GM18873 (cell line): ENCODE measurements at regions not wholly inside any gene's neighbourhood (a gene's known extent, or its start where the extent isn't known, plus 50 kb on each side); places are given as distances from the start of the nearest gene placed in this dataset.

Source experiments
- ATAC-seq: cut with Tn5 transposase; IDR thresholded peaks from one replicate; pipeline ENCODE4 v1.9.1; 2021; ENCODE audit warnings: mild to moderate bottlenecking, moderate library complexity, moderate number of reproducible peaks; ENCODE audit not compliant: unreplicated experiment, low FRiP score

DNA sequence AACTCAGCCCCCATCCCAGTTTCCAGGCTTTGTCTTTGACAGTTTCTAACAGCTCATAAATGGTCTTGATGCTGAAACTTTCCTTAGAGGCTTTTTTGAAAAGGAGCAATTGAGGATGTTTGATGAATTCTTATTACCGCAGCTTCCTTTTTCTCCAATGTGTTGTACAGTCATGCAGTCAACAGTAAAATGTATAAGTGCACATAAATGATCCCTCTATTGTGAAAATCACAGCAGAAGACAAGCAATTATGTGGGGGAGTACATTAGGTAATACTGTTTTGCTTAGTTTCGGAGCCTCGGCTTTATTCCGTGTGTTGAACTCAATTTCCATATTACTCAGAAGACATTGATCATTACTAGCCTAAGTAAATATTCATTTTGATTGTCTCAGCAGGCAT, 673.7 kb downstream of the CDH8 start:
- ATAC-seq, result no peak

DNA sequence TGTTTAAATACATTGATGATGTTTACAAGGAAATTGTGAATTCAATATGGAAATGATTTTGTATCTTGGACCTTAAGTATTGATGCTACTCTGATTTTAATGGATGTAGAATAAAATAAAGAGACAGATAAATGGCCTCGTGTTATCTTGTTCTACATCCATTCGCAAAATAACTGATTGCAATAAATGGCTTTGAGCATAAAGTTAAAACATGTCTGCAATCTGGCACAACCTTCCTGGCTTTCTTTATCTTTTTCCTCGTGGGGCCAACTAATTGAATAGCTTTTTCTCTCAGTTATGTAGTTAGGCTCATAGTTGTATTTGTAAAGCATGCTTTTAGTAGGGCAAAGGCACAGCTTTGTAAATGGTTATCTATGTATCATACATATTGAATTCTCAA, 691.4 kb downstream of the CDH8 start:
- ATAC-seq, result no peak

DNA sequence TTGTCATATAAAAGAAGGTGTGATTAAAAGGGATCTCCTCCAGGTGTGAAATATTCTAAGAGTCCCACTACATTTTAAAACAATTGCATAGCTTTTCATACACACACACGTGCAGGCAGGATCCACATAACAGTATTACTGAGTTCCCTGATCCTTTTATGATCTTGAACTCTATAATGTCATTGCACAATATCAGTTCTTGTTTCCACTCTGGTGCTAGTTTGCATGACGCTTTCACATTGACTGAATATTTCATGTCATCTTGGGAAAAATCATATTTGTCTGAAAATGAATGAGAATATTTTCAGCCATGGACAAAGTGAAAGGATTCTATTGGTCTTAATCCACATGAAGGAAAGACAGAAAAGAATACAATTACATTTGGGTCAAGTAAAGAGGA, 703.8 kb downstream of the CDH8 start:
- ATAC-seq, result no peak

DNA sequence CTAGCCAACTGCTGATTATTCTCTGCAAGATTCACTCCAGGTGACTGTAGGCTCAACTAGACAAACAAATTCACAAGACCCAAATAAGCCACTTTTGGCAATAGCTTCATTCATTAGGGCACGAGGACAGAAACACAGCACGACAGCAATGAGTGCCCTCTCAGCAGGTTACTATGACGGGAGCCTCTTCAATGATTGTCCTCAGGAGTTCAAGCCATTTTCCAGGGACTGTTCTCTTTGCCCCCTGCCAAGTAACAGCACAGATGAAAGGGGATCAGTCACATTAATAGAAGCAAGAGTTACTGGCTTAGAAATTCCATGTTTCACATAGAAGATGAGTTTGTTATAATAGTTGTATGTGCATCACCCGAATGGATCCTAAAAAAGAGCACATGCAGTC, 712.2 kb downstream of the CDH8 start:
- ATAC-seq, result no peak

DNA sequence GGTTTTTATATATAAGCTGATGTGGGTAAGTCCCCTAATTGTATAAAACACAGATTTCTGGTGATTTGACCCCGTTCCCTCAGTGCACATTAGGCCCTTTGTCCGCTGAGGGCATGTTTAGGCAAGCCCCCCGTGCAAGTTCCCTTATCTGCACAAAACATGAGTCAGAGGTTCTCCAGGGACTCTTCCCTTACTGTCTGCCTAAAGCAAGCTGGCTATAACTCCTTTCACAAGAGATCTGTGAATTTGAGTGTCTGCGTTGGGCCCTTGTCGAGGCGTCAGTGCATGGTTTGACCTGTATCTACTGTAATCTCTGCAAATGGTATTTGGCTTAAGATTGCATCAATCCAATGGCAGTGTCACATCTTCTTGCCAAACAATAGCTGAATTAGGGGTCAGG, 712.8 kb downstream of the CDH8 start:
- no peak for ATAC-seq

DNA sequence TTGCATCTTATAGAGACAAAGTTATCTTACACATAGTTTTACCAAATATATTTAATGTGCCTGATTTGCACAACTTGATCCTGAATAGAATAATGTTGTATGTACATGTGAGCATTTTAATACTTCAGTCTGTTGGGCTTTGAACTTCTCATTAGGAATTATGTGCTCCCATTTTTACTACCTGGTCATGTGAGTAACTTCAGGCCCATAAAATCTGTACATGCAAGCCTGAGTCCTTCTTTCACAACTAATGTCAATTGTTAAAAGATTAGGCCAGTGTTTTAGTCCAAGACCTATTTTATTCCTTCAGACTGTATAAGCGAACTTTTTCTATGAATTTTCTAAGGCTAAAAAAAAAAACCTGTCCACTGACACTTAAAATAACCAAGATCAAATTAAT, 715.4 kb downstream of the CDH8 start:
- ATAC-seq, result no peak

DNA sequence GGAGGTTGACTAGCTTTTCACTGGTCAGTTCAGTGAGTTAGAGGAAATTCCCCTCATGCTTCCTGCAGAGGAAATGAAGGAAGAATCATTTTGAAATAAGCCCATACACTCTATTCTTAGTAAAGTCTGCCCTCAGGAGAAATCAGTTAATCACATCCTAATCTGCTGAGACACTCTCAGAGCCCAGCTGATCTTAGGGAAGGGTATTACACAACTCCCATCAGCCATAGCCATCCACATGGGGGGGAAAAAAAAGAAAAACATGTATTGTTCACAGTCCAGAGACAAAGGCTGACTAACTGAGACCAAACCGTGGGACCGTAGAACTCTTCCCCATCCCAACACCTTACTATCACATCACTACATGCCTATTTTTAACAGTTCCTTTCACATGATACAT, 722.3 kb downstream of the CDH8 start:
- ATAC-seq, result no peak

DNA sequence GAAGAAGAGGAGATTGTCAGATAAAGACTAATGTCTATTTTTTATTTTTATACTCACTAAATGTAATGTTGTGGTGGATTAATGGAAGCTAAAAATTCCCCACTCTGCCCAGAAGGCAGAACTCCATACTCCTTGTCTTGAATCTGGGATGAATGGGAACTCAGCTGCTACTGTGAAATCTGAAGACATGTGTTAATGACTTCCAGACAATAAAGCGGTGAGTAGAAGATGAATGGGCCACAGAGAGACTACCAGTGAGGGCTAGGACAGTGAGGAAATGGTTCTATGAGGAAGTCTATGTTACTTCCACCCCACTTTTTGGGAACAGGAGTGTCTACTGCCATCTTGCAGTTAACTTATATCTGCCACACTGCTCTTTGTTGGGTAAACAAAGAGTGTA, 726.9 kb downstream of the CDH8 start:
- no peak for ATAC-seq

DNA sequence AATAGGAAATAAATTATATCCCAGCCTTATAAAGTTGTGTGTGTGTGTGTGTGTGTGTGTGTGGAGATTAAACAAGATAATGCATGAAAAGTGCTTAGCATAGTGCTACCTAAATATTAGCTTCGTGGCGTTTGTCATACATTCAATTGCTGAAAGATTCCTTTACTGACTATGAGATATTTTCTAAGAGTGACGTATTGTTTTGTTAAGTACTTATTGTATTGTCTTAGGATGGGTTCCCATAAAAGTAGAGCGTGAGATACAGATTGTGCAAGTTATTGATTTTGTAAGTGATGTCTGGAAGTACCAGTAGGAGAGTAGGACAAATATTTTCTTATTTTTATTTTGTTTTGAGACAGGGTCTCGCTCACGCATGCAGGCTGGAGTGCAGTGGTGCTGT, 730.0 kb downstream of the CDH8 start:
- ATAC-seq, result no peak

DNA sequence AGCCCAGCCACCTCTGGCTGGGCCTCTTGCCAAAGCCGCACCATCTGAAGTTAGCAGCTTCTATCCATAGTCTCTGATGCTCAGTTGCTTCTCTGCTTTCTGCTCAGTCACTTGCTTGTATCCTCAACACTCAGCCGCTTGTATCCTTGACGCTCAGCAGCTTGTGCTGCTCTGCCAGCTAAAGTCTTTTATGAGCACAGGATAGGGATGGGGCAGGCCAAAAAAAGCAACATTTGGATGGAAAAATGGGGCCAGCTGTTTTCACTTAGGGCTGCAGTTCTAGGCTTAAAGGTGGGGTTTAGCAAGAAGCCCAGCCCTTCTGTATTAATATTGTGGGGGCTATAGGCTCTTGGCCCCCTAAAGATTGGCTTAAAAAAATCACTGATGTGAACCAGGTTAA, 739.4 kb downstream of the CDH8 start:
- ATAC-seq, result no peak

DNA sequence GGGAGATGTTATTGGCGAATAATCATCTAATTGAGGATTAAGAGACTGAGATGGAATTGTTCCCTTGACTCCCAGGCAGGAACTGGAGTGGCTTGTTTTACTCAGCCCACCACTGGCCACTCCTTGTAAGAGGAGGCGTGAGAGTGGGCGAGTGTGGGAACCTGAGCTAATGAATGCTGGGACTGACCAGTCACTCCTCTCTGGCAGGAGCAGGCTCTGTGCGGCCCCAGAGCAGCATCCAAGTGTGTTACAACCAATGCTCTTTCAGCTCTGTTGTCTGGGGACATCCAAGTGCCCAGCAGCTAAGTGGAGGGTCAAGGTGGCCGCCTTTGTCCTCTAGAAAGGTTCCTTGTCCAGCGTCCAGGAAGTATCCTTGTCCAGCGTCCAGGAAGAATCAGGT, 739.9 kb downstream of the CDH8 start:
- ATAC-seq, result no peak

DNA sequence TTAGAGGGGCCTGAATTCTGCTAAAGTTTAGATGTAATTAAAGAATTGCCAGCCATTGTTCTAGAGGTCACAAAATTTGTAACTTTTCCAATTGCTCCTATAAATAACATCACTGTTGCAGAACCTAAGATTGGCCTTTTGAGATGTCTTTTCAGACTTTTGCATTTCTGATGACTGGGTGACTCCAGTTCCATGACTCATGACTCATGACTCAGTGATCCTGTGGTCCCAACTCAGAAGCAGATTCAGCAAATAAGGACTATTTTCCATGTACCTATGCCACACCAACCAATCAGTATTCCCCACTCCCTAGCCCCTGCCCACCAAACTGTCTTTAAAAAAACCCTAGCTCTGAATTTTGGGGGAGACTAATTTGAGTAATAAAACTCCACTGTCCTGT, 740.9 kb downstream of the CDH8 start:
- ATAC-seq, result no peak

DNA sequence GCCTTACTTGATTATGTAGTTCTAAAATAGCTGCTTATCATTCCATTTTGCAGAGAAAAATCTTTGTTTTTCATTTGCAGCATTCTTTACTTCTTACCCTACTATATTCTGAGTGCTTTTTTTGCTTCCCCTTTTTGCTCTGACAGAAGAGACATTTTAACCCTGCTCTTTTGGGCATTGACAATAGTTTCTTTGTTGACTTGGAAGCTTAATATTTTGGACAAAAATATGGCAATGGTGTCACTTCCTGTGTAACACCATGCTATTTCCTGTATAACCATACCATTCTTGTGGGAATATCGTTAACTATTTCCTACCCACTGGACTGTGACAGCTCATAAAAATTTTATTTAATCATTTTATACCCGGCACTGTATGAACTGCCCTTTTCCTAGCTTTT, 747.1 kb downstream of the CDH8 start:
- no peak for ATAC-seq

DNA sequence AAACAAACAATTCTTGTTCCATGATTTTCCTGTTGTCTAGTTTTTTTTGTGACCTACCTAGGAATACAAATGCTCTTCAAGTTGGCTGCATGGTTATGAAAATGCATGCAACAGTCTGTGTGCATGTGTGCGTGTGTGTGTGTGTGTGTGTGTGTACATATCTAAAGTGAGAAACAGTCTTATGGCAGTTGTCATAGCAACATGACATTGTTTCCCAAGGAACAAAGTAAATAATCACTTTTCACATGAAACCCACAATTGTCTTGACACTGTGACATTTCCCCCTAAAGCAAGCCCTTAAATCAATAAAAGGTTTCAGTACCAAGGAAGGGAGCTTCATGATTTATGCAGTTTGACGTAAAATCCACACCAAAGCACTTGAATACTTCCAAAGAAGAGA, 758.4 kb downstream of the CDH8 start:
- no peak for ATAC-seq

DNA sequence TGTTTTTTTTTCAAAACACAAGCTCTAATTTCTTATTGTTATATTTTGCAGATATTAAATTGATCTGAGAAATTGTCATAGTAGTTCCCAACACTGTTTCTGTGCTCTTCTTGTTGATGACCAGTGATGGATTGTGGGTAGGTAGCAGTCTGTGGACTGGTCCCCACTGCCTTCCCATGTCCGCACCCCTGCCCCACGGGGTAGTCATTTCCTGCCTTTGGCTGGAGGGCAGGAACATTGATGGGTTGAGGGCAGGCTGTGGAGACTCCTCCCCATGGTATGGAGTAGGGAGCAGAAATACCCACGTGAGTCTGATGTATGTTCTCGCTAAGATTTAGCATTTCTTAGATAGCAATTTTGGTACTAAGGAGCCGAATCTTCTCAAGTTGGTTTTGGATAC, 762.0 kb downstream of the CDH8 start:
- no peak for ATAC-seq

DNA sequence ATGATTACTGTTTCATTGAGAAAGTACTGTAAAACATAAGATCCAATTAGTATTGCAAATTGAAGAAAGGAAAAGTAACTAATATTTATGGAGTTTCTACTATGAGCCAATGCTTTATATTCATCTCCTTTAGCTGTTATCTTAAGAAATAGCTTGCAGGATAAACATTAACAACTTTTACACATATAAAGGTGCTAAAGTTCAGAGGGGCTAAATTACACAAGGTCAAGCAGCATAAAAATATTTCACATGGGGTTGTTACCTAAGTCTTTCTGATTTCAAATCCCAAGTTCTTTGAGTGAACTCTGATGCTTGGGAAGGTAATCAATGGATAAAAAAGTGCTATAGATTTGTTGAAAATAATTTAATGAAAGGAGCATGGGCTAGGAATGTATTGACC, 765.5 kb downstream of the CDH8 start:
- ATAC-seq, result no peak

DNA sequence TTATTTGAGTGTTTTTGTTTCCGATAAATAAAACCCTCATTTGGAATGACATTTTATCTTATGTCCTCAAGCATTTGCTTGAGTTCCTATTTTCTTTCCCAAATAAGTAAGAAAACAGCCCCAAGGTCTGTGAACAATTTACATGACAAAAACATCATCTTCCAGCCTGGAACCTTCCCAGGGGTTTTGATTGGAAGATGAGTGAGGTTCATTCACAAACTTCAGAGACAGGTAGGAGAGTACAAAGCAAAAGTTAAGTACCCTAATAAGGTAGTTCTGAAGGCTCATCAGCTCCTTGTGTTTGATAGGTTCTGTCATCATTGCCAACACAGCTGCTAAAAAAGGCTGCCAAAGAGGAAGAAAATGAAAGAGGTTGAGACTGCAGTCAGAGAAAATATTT, 772.8 kb downstream of the CDH8 start:
- ATAC-seq, result no peak

DNA sequence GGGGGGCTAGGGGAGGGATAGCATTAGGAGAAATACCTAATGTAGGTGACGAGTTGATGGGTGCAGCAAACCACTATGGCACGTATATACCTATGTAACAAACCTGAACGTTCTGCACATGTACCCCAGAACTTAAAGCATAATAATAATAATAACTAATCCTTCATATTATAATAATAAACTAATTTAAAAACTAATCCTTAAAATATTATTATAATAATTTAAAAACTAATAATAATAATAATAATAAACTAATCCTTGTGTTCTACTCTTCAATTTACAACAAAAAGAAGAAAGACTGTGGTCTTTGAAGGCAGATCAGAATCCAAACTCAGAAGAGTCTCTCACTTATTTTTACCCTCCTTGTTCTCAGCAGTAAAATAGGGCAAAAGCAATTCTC, 774.9 kb downstream of the CDH8 start:
- ATAC-seq, result no peak

DNA sequence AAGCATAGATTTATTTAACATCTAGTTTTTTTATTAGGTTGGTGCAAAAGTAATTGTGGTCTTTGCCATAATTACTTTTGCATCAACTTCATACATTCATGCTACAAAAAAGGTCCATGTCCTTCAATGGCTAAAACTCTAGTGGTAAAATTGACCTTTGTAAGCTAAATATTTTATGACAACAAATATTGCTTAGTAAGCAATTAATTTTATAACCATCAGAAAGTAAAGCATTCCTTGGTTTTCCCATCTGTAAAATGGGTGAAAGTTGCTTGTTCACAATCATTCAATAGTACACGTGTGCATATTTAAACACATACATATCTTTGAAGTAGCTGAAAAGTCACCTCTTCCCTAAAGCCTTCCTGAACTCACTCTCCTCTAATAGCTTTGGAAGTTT, 789.6 kb downstream of the CDH8 start:
- ATAC-seq, result no peak

DNA sequence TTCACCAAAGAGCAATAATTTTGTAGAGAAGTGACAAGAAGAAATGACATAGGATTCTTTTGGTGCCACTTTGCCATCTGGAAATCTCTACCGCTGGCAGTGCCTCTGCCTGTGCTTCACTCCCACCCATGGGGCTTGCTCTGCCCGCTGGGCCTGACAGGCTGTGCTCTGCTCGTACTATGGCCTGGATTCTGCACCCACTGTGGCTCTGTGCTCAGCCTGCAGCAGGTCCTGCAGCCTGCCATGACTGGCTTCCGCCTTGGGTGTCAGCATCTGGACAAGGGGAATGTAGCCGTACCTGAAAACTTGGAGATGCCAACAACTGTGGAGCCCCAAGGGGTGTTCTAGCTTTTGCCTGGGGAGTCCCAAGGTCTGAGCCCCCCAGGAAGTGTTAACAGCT, 792.3 kb downstream of the CDH8 start:
- no peak for ATAC-seq

DNA sequence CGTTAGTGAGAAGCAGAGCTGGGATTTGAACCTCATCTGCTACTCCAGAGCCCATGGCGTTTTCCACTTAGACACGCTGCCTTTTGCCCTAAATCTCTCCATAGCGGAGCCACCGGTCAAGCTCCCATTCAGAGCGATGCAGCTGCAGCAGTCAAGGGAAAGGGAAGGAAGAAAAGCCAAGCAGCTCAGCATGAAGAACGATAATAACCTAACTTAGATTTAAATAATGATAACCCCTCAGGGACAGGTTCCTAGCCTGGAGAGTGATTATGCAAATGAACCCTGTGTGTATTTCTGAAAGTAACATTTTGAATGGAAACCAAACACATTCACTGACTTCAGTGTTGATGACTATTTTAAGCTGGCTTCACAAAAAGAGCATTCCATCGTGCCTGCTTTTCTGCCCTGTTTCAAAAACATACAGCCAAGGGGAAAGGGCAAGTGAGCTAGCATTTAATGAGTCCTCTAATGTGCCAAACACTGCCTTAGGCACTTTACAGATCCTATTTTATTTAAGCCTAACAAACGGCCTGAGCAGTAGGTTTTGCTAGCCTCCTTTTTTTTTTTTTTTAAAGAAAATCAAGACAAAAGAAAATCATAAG, 798.3 kb downstream of the CDH8 start:
- ATAC-seq, result no peak

DNA sequence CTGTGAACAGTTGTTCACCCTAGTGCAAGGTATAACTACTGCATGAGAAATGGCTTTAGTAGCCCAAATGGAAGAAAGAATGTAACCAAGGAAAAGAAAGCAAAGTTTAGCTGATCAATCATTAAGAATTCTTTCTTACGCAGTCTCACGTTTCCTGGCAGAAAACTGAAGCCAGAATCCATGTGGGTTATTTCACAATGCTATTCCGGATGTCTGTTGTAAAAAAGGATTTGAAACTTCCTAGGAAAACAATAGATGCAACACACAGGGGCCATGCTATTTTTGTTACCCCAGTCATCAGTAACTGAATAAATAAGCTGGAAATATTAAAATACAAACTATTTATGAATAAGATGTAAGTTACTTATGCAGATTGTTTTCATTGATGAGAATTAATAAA, 802.5 kb downstream of the CDH8 start:
- ATAC-seq, result no peak

DNA sequence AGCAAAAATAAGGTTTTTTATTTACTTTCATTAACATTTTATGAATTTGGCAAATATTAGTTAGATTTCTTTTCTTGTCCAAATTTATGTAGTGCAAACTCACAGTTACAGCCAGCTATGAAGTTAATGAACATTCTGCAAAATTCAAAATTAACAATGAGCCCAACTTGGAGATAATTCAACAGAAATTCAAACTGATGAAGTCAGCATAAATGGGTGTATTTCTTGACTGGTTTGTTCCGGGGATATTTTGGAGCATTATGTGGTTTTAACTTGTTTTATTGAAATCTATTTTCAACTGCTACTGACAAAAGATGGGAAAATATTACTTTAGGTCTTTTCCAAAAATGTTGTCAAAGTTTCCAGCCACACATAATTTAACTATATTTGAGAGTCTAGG, 807.9 kb downstream of the CDH8 start:
- no peak for ATAC-seq
